ENCODE measurements at regions not wholly inside any gene's neighbourhood (a gene's known extent, or its start where the extent isn't known, plus 50 kb on each side); places are given as distances from the start of the nearest gene placed in this dataset.

- DNase-seq (ENCODE audit: low read depth in 1 of 2, low spot score in 1 of 2) (no peak), ATAC-seq (no peak), FAIRE-seq (no peak)
- no peak overlapping the region for H3K4me3 ChIP-seq
- no peak for TF ChIP-seq FOSB (CRISPR knock-in tag; IDR thresholded peaks at IDR 0.05)
- no peak for TF ChIP-seq HDAC2 (IDR thresholded peaks at IDR 0.05)
- 26% methylated on average over 17 of the region's 17 CpGs for WGBS (ENCODE audit: missing lambda C conversion rate)
- H3K27ac ChIP-seq, result no peak overlapping the region
- no peaks in the 10 kb centered on the region for H3K9me3 ChIP-seq
- ChIA-PET CTCF (no interaction called here), POLR2A (no interaction called here)
- no peaks in the 10 kb centered on the region for H3K4me1 ChIP-seq
- H3K4me2 ChIP-seq, result no peak overlapping the region
Observed at GRCh38 chr5:3002230-3002629, 250.8 kb upstream of the IRX2 start.

GRCh38 chr5:3000631-3001030, 249.2 kb upstream of the IRX2 start:
- Histone ChIP-seq H3K4me2 (no peak overlapping the region), H3K4me3 (no peak overlapping the region), H3K4me1 (no peaks in the 10 kb centered on the region), H3K27ac (no peak overlapping the region), H3K9me3 (no peaks in the 10 kb centered on the region)
- WGBS (ENCODE audit: missing lambda C conversion rate), result 21% methylated on average over 6 of the region's 6 CpGs
- POLR2A ChIA-PET, result no interaction called here
- TF ChIP-seq POLR2AphosphoS2 (conservative IDR thresholded peaks at IDR 0.05; ENCODE audit: low read length) (no peak), E2F6 (IDR thresholded peaks at IDR 0.05; ENCODE audit: borderline replicate concordance, low read depth) (no peak), TP53 (CRISPR knock-in tag; IDR thresholded peaks at IDR 0.05) (no peak), ZC3H11A (IDR thresholded peaks at IDR 0.05) (no peak), MYC (IDR thresholded peaks at IDR 0.05; ENCODE audit: borderline replicate concordance, low read length) (no peak), HDAC2 (IDR thresholded peaks at IDR 0.05) (no peak), HES2 (IDR thresholded peaks at IDR 0.05) (no peak), PBX3 (IDR thresholded peaks at IDR 0.05) (no peak)
- DNase-seq (ENCODE audit: low read depth in 1 of 2, low spot score in 1 of 2) (no peak), FAIRE-seq (no peak), ATAC-seq (no peak)
- CTCF ChIA-PET, result no interaction called here

- whole genome bisulfite sequencing (ENCODE audit: missing lambda C conversion rate), result 36% methylated on average over 11 of the region's 11 CpGs
- ATAC-seq (no peak), FAIRE-seq (no peak), DNase-seq (ENCODE audit: low read depth in 1 of 2, low spot score in 1 of 2) (no peak)
- Histone ChIP-seq H3K4me1 (no peaks in the 10 kb centered on the region), H3K4me3 (no peak overlapping the region), H3K4me2 (no peak overlapping the region), H3K27ac (no peak overlapping the region), H3K9me3 (no peaks in the 10 kb centered on the region)
- POLR2A ChIA-PET, result no interaction called here
- CTCF ChIA-PET, result interaction anchor here (0.6 kb wide), 1 partner anchor 471 kb away, joined by 3 read pairs; no protein-coding TSS in a partner anchor
- TF ChIP-seq KDM5A (IDR thresholded peaks at IDR 0.05), result no peak
- TF ChIP-seq BCL3 (IDR thresholded peaks at IDR 0.05), result no peak
- no peak for TF ChIP-seq ZC3H11A (IDR thresholded peaks at IDR 0.05)
- no peak for TF ChIP-seq MAFK (IDR thresholded peaks at IDR 0.05; ENCODE audit: partially characterized antibody)
- TF ChIP-seq SREBF2 (IDR thresholded peaks at IDR 0.05), result no peak
- no peak for TF ChIP-seq GATA3 (IDR thresholded peaks at IDR 0.05; ENCODE audit: borderline replicate concordance)
- no peak for TF ChIP-seq HMGXB4 (CRISPR knock-in tag; IDR thresholded peaks at IDR 0.05; ENCODE audit: borderline replicate concordance)
- no peak for TF ChIP-seq E2F6 (IDR thresholded peaks at IDR 0.05; ENCODE audit: borderline replicate concordance, low read depth)
- no peak for TF ChIP-seq CTCF (IDR thresholded peaks at IDR 0.05)
- no peak for TF ChIP-seq EHMT2 (IDR thresholded peaks at IDR 0.05; ENCODE audit: low read depth)
- no peak for TF ChIP-seq HOXB13 (CRISPR knock-in tag; IDR thresholded peaks at IDR 0.05; ENCODE audit: low read depth)
- TF ChIP-seq TFCP2L1 (CRISPR knock-in tag; IDR thresholded peaks at IDR 0.05), result no peak
- TF ChIP-seq EHF (CRISPR knock-in tag; IDR thresholded peaks at IDR 0.05), result no peak
Observed at GRCh38 chr5:2999926-3000325, 248.4 kb upstream of the IRX2 start.

All from A549 (cell line).